Mesendoderm (in vitro differentiated cells): ENCODE measurements at regions not wholly inside any gene's neighbourhood (a gene's known extent, or its start where the extent isn't known, plus 50 kb on each side); places are given as distances from the start of the nearest gene placed in this dataset.

ENCODE experiments used
- DNase-seq: peaks from one replicate; pipeline ENCODE4 v3.0.0; 2013
- H2AK5ac ChIP-seq: 2 replicates; pipeline ENCODE4 v1.6.1; 2013; ENCODE audit warnings: low read length, inconsistent platforms
- H2BK120ac ChIP-seq: 2 replicates; pipeline ENCODE4 v1.6.1; 2013; ENCODE audit warnings: low read depth, mild to moderate bottlenecking, low read length, moderate library complexity, mixed read lengths
- H2BK15ac ChIP-seq: replicated peaks from 2 replicates; pipeline ENCODE4 v1.6.1; 2013; ENCODE audit warnings: low read depth, mild to moderate bottlenecking, moderate library complexity
- H2BK5ac ChIP-seq: 2 replicates; pipeline ENCODE4 v1.6.1; 2013; ENCODE audit warnings: low read length, inconsistent platforms
- H3K18ac ChIP-seq: 2 replicates; pipeline ENCODE4 v1.6.1; 2013; ENCODE audit warnings: mild to moderate bottlenecking, low read length, mixed read lengths
- H3K23ac ChIP-seq: one replicate; pipeline ENCODE4 v1.6.1; 2013; ENCODE audit warnings: low read length
- H3K27ac ChIP-seq: 2 replicates; pipeline ENCODE4 v1.5.1; 2013; ENCODE audit warnings: low read depth, mild to moderate bottlenecking, inconsistent platforms, low read length, moderate library complexity
- H3K27me3 ChIP-seq: 2 replicates; pipeline ENCODE4 v1.6.1; 2013; ENCODE audit warnings: low read length, control low read depth, mild to moderate bottlenecking, inconsistent platforms; ENCODE audit not compliant: insufficient read depth, poor library complexity
- H3K36me3 ChIP-seq: 2 replicates; pipeline ENCODE4 v1.6.1; 2013; ENCODE audit warnings: low read length, inconsistent platforms; ENCODE audit not compliant: control insufficient read depth, insufficient read depth
- H3K4ac ChIP-seq: one replicate; pipeline ENCODE4 v1.6.1; 2013; ENCODE audit warnings: low read depth, mild to moderate bottlenecking, low read length, moderate library complexity
- H3K4me1 ChIP-seq: 2 replicates; pipeline ENCODE4 v1.6.1; 2013; ENCODE audit warnings: low read depth, low read length, inconsistent platforms; ENCODE audit not compliant: control insufficient read depth
- H3K4me2 ChIP-seq: 2 replicates; pipeline ENCODE4 v1.6.1; 2013; ENCODE audit warnings: low read length
- H3K4me3 ChIP-seq: 2 replicates; pipeline ENCODE4 v1.5.1; 2013; ENCODE audit warnings: mild to moderate bottlenecking, low read length
- H3K56ac ChIP-seq: one replicate; pipeline ENCODE4 v1.6.1; 2013; ENCODE audit warnings: low read length
- H3K79me1 ChIP-seq: 2 replicates; pipeline ENCODE4 v1.6.1; 2013; ENCODE audit warnings: low read length, inconsistent platforms
- H3K79me2 ChIP-seq: 2 replicates; pipeline ENCODE4 v1.6.1; 2013; ENCODE audit warnings: mild to moderate bottlenecking, low read length; ENCODE audit not compliant: control insufficient read depth, insufficient read depth
- H3K9ac ChIP-seq: 2 replicates; pipeline ENCODE4 v1.6.1; 2013; ENCODE audit warnings: low read length, inconsistent platforms
- H4K5ac ChIP-seq: one replicate; pipeline ENCODE4 v1.6.1; 2013; ENCODE audit warnings: low read length
- H4K8ac ChIP-seq: one replicate; pipeline ENCODE4 v1.6.1; 2013; ENCODE audit warnings: low read depth, mild to moderate bottlenecking, control low read depth, low read length, moderate library complexity
- WGBS: extraction: QIAGEN DNeasy Blood & Tissue Kit; methylation state at CpG from one replicate; pipeline ENCODE4 v1.1.7; 2013; ENCODE audit warnings: low lambda C conversion rate, missing lambda C conversion rate; ENCODE audit not compliant: insufficient coverage; ENCODE audit errors: extremely low coverage; 5-methylcytosine and 5-hydroxymethylcytosine counted together

DNA sequence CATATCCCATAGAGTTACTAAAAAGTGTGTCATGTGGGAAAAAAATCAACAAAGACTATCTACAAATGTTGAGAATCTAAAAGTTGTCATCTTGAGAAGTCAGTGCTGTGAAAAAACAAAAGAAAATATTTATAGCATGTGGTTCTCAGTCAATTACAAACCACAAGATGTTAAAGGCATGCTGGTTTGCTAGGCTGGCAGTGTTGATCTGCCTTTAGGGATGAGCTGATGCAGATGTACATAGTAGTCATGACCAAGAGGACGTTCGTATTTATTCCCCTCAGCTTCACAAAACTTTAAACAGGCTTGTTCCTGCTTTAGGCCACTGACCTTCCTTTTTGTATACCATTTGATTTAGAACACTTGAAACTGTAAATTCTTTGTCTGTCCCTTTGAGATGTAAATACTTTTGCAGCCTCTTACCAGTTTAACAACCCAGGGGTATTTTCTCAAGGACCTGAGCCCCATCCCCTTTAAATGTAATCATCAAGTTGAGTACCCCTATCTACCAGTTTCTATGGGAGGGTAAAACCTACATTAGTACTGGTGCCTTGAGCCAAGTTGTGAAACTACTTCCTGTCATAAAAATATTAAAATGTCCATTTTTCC, 446.6 kb downstream of the KCNJ18 start:
- Histone ChIP-seq H3K4me1 (no peaks in the 10 kb centered on the region), H3K18ac (no peak overlapping the region), H2AK5ac (no peak overlapping the region), H3K4me2 (no peak overlapping the region), H3K27ac (no peak overlapping the region), H2BK5ac (no peak overlapping the region), H3K23ac (no peak overlapping the region), H2BK15ac (no peak overlapping the region), H3K27me3 (no peaks in the 10 kb centered on the region), H2BK120ac (no peak overlapping the region), H4K5ac (no peak overlapping the region), H4K8ac (no peak overlapping the region), H3K56ac (no peak overlapping the region), H3K36me3 (no peaks in the 10 kb centered on the region), H3K9ac (no peak overlapping the region), H3K4ac (peak overlapping the region; percentile 52), H3K79me2 (no peaks in the 10 kb centered on the region), H3K4me3 (no peak overlapping the region), H3K79me1 (no peaks in the 10 kb centered on the region)
- peak; percentile 14 for DNase-seq
- WGBS = no CpG with 5 or more reads among the region's 2 CpGs

DNA sequence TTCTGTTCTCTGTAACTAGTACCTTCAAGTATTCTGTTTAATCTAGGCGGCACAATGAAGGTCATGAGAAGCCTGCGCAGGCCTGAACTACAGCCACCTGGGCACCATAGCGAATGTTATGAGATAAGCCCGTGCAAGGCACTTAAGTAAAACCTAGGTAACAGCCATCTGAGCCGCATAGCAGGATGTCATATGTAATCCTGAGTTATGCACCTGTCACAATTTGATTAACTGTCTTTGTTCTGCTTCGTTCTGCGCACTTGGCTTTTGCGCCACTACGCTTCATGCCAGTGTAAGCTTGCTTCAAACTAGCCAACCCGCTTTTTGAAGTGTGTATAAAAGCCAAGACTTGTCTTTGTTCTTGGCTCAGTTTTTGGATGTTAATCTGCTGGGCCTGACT, 449.8 kb downstream of the KCNJ18 start:
- Histone ChIP-seq H3K4ac (no peak overlapping the region), H3K4me2 (no peak overlapping the region), H4K8ac (no peak overlapping the region), H3K9ac (no peak overlapping the region), H3K56ac (no peak overlapping the region), H3K27me3 (no peaks in the 10 kb centered on the region), H4K5ac (no peak overlapping the region), H2BK120ac (no peak overlapping the region), H3K79me1 (no peaks in the 10 kb centered on the region), H2BK15ac (no peak overlapping the region), H2BK5ac (no peak overlapping the region), H3K27ac (no peak overlapping the region), H3K18ac (no peak overlapping the region), H3K36me3 (no peaks in the 10 kb centered on the region), H3K79me2 (no peaks in the 10 kb centered on the region), H3K4me3 (no peak overlapping the region), H3K4me1 (no peaks in the 10 kb centered on the region), H2AK5ac (no peak overlapping the region), H3K23ac (no peak overlapping the region)
- whole genome bisulfite sequencing = no CpG with 5 or more reads among the region's 10 CpGs
- DNase-seq = no peak

DNA sequence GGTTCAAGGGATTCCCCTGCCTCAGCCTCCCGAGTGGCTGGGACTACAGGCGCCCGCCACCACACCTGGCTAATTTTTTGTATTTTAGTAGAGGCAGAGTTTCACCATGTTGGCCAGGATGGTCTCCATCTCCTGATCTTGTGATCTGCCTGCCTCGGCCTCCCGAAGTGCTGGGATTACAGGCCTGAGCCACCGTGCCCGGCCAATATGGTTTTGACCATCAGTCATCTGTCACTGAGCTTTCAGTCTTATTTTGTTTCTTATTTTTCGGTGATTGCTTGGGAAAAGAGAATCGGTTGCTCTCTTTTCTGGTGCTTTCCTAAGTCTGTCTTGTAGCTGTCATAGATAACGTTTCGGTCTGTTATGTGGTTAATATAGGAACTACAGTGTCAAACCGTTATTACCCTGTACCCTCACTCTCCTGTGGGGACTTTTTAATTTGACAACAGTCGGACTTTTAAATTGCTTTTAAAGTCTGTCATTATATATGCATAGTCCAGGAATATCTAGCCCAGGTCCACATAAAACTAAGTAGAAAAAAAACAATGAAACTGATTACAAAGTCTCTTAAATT, 453.4 kb downstream of the KCNJ18 start:
- no peak overlapping the region for H3K4me2 ChIP-seq
- H2AK5ac ChIP-seq = no peak overlapping the region
- H3K79me2 ChIP-seq = no peaks in the 10 kb centered on the region
- H3K4ac ChIP-seq = no peak overlapping the region
- no peak overlapping the region for H3K27ac ChIP-seq
- H3K27me3 ChIP-seq = no peaks in the 10 kb centered on the region
- no peak overlapping the region for H3K56ac ChIP-seq
- H3K4me3 ChIP-seq = no peak overlapping the region
- no peak overlapping the region for H4K5ac ChIP-seq
- H3K36me3 ChIP-seq = no peaks in the 10 kb centered on the region
- WGBS = no CpG with 5 or more reads among the region's 13 CpGs
- peak overlapping the region; percentile 28 for H4K8ac ChIP-seq
- no peak overlapping the region for H3K18ac ChIP-seq
- H3K9ac ChIP-seq = no peak overlapping the region
- H3K4me1 ChIP-seq = no peaks in the 10 kb centered on the region
- H3K23ac ChIP-seq = no peak overlapping the region
- H2BK120ac ChIP-seq = no peak overlapping the region
- no peak overlapping the region for H2BK5ac ChIP-seq
- no peaks in the 10 kb centered on the region for H3K79me1 ChIP-seq
- H2BK15ac ChIP-seq = no peak overlapping the region
- DNase-seq = no peak

DNA sequence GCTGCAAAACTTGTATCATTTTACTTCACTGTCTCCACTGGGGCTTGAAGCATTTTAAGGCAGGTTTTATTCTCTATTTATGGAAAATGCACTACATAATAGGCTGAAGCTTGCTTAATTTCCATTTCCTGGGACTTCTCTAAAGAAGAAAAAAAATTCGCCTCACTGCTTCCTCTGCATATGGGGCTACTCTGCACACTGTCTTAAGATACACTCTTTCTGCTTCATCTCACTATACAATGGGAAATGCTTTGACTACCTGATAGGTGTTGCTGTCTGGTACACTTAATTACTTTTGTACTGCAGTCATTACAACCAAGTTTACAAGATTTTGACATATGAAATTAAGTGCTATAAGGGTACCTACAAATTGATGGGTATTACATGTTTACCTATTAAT, 466.0 kb downstream of the KCNJ18 start:
- Histone ChIP-seq H3K9ac (no peak overlapping the region), H3K27me3 (no peaks in the 10 kb centered on the region), H3K4me2 (no peak overlapping the region), H3K27ac (no peak overlapping the region), H3K79me1 (no peaks in the 10 kb centered on the region), H3K4me3 (no peak overlapping the region), H2BK5ac (no peak overlapping the region), H2AK5ac (no peak overlapping the region), H3K79me2 (no peaks in the 10 kb centered on the region), H3K56ac (no peak overlapping the region), H3K4me1 (no peaks in the 10 kb centered on the region), H3K36me3 (no peaks in the 10 kb centered on the region), H3K23ac (no peak overlapping the region), H3K18ac (no peak overlapping the region), H2BK15ac (no peak overlapping the region), H4K8ac (no peak overlapping the region), H3K4ac (no peak overlapping the region), H4K5ac (no peak overlapping the region), H2BK120ac (no peak overlapping the region)
- no CpG with 5 or more reads among the region's 1 CpG for WGBS
- DNase-seq = no peak

DNA sequence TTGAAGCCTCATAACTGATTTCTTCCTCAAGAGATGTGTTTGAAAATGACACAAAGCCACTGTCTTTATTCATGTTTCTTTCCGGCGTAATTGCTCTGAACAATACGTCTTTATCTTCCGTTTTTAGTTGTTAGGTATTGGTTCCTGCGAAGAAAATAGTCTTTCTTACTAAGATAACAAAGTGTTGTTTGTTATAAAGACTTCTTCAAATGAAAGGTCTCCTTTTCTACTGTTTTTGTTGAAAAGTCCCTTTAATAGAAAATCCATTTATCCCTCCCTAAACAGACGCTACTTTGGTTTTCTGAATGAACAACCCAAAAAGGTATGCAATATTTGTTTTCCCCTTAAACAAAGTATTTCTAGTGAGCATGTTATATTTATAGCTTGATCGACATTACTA, 469.1 kb downstream of the KCNJ18 start:
- no peaks in the 10 kb centered on the region for H3K4me1 ChIP-seq
- no CpG with 5 or more reads among the region's 7 CpGs for WGBS

DNA sequence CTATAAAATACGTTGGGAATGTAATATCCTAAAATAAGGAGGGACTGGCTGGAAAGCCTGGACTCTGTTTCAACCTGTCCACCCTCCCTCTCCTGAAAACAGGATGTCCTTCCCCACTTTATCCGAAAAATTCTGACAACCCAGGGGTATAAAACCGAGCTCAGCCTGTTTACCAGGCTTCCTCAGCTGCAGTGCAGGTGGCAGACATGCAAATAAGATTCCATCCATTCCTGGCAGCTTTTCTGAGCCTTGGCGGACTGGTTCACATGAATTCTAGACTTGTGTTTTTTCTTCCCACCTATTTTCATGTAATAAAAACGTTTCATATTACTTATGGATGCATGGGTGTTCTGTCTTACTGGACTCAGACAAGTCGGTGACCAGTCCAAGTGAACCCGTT, 479.3 kb downstream of the KCNJ18 start:
- WGBS = no CpG with 5 or more reads among the region's 7 CpGs
- peak; percentile 83 for DNase-seq
- Histone ChIP-seq H2BK120ac (no peak overlapping the region), H3K4me2 (no peak overlapping the region), H3K36me3 (no peaks in the 10 kb centered on the region), H3K4me3 (no peak overlapping the region), H2BK5ac (no peak overlapping the region), H3K79me2 (no peaks in the 10 kb centered on the region), H2AK5ac (no peak overlapping the region), H3K23ac (no peak overlapping the region), H3K4ac (no peak overlapping the region), H3K18ac (no peak overlapping the region), H3K9ac (no peak overlapping the region), H2BK15ac (no peak overlapping the region), H3K27me3 (no peaks in the 10 kb centered on the region), H3K79me1 (no peaks in the 10 kb centered on the region), H4K5ac (no peak overlapping the region), H3K27ac (no peak overlapping the region), H3K56ac (no peak overlapping the region), H3K4me1 (no peaks in the 10 kb centered on the region), H4K8ac (no peak overlapping the region)

More for the DNA sequence above, 469.1 kb downstream of the KCNJ18 start:
- no peak overlapping the region for H4K5ac ChIP-seq
- no peak overlapping the region for H2BK15ac ChIP-seq
- H2BK5ac ChIP-seq = no peak overlapping the region
- no peaks in the 10 kb centered on the region for H3K27me3 ChIP-seq
- no peak overlapping the region for H3K9ac ChIP-seq
- H3K27ac ChIP-seq = no peak overlapping the region
- H4K8ac ChIP-seq = no peak overlapping the region
- H3K4me2 ChIP-seq = no peak overlapping the region
- H3K4me3 ChIP-seq = no peak overlapping the region
- no peak overlapping the region for H3K23ac ChIP-seq
- no peaks in the 10 kb centered on the region for H3K79me2 ChIP-seq
- no peak overlapping the region for H3K4ac ChIP-seq
- no peak overlapping the region for H2BK120ac ChIP-seq
- no peak overlapping the region for H3K56ac ChIP-seq
- no peak overlapping the region for H3K18ac ChIP-seq
- H2AK5ac ChIP-seq = no peak overlapping the region
- H3K79me1 ChIP-seq = no peaks in the 10 kb centered on the region
- no peak for DNase-seq
- no peaks in the 10 kb centered on the region for H3K36me3 ChIP-seq
